GM21717 (cell line): ENCODE measurements at regions not wholly inside any gene's neighbourhood (a gene's known extent, or its start where the extent isn't known, plus 50 kb on each side); places are given as distances from the start of the nearest gene placed in this dataset.
"Not testable (repeated sequence)": the region's sequence is repeated elsewhere in the genome, so short reads cannot be mapped to it uniquely, and the experiment has no call there.

ENCODE experiments used
- ATAC-seq: cut with Tn5 transposase; IDR thresholded peaks from one replicate; pipeline ENCODE4 v1.9.1; 2021; ENCODE audit warnings: mild to moderate bottlenecking, moderate library complexity; ENCODE audit not compliant: unreplicated experiment

GRCh38 chr5:100641833-100642232, 106.7 kb downstream of the FAM174A start:
- ATAC-seq, result no peak

GRCh38 chr5:100643473-100643872, 108.3 kb downstream of the FAM174A start:
- ATAC-seq, result no peak

GRCh38 chr5:100644185-100644584, 109.0 kb downstream of the FAM174A start:
- no peak for ATAC-seq

GRCh38 chr5:100644776-100645175, 109.6 kb downstream of the FAM174A start:
- ATAC-seq, result no peak

GRCh38 chr5:100646011-100646410, 110.8 kb downstream of the FAM174A start:
- ATAC-seq, result no peak

- ATAC-seq, result no peak
Measured at GRCh38 chr5:100646691-100647090, 111.5 kb downstream of the FAM174A start.

GRCh38 chr5:100647461-100648230, 112.5 kb downstream of the FAM174A start:
- ATAC-seq, result peak; percentile 74

- no peak for ATAC-seq
Measured at GRCh38 chr5:100654895-100655294, 119.7 kb downstream of the FAM174A start.

- ATAC-seq, result not testable (repeated sequence)
Measured at GRCh38 chr5:100656771-100657170, 121.6 kb downstream of the FAM174A start.

- ATAC-seq, result no peak
Measured at GRCh38 chr5:100659080-100659795, 124.1 kb downstream of the FAM174A start.

GRCh38 chr5:100664140-100664539, 129.0 kb downstream of the FAM174A start:
- no peak for ATAC-seq

- ATAC-seq, result peak; percentile 58
Measured at GRCh38 chr5:100667161-100667630, 132.0 kb downstream of the FAM174A start.

GRCh38 chr5:100668511-100668910, 133.3 kb downstream of the FAM174A start:
- no peak for ATAC-seq

GRCh38 chr5:100676817-100677631, 141.8 kb downstream of the FAM174A start:
- ATAC-seq, result no peak

GRCh38 chr5:100682625-100683024, 147.5 kb downstream of the FAM174A start:
- no peak for ATAC-seq

GRCh38 chr5:100683881-100684280, 148.7 kb downstream of the FAM174A start:
- ATAC-seq, result no peak

GRCh38 chr5:100685122-100685521, 149.9 kb downstream of the FAM174A start:
- not testable (repeated sequence) for ATAC-seq

GRCh38 chr5:100688834-100689233, 153.7 kb downstream of the FAM174A start:
- ATAC-seq, result not testable (repeated sequence)

- ATAC-seq, result no peak
Measured at GRCh38 chr5:100690036-100690560, 154.9 kb downstream of the FAM174A start.

- no peak for ATAC-seq
Measured at GRCh38 chr5:100691085-100691484, 155.9 kb downstream of the FAM174A start.

GRCh38 chr5:100691548-100691947, 156.4 kb downstream of the FAM174A start:
- ATAC-seq, result no peak
